Inferior parietal cortex (tissue), 1 donor: ENCODE measurements at regions not wholly inside any gene's neighbourhood (a gene's known extent, or its start where the extent isn't known, plus 50 kb on each side); places are given as distances from the start of the nearest gene placed in this dataset.

ENCODE experiments used
- DNase-seq: peaks from one replicate; pipeline ENCODE4 v3.0.0-alpha.2; 2016; ENCODE audit errors: extremely low spot score

GRCh38 chr2:120606931-120607330 lies 128.7 kb upstream of the GLI2 start:
- no peak for DNase-seq

GRCh38 chr2:120607506-120607905 lies 128.2 kb upstream of the GLI2 start:
- DNase-seq, result no peak

- DNase-seq, result no peak
These were observed 127.7 kb upstream of the GLI2 start for GRCh38 chr2:120607996-120608395.

- DNase-seq, result no peak
These were observed 125.8 kb upstream of the GLI2 start for GRCh38 chr2:120609826-120610395.

- no peak for DNase-seq
These were observed 124.7 kb upstream of the GLI2 start for GRCh38 chr2:120611016-120611415.

GRCh38 chr2:120611961-120612360 lies 123.7 kb upstream of the GLI2 start:
- DNase-seq, result no peak

GRCh38 chr2:120612471-120612870 lies 123.2 kb upstream of the GLI2 start:
- DNase-seq, result no peak

GRCh38 chr2:120612931-120613330 lies 122.7 kb upstream of the GLI2 start:
- DNase-seq, result no peak

GRCh38 chr2:120613742-120614571 lies 121.7 kb upstream of the GLI2 start:
- DNase-seq, result no peak

- no peak for DNase-seq
These were observed 120.8 kb upstream of the GLI2 start for GRCh38 chr2:120614901-120615300.

GRCh38 chr2:120616261-120616660 lies 119.4 kb upstream of the GLI2 start:
- no peak for DNase-seq

GRCh38 chr2:120617055-120617454 lies 118.6 kb upstream of the GLI2 start:
- no peak for DNase-seq

GRCh38 chr2:120618830-120619229 lies 116.8 kb upstream of the GLI2 start:
- no peak for DNase-seq

- DNase-seq, result no peak
These were observed 116.1 kb upstream of the GLI2 start for GRCh38 chr2:120619579-120619978.

GRCh38 chr2:120620025-120620793 lies 115.5 kb upstream of the GLI2 start:
- no peak for DNase-seq

GRCh38 chr2:120622159-120622869 lies 113.4 kb upstream of the GLI2 start:
- DNase-seq, result no peak

GRCh38 chr2:120622886-120623753 lies 112.5 kb upstream of the GLI2 start:
- no peak for DNase-seq

GRCh38 chr2:120624061-120624737 lies 111.5 kb upstream of the GLI2 start:
- no peak for DNase-seq

GRCh38 chr2:120624738-120625446 lies 110.8 kb upstream of the GLI2 start:
- DNase-seq, result no peak
